ENCODE measurements at regions not wholly inside any gene's neighbourhood (a gene's known extent, or its start where the extent isn't known, plus 50 kb on each side); places are given as distances from the start of the nearest gene placed in this dataset.

GRCh38 chr4:112717856-112718255 lies 80.9 kb downstream of the LARP7 start:
- no peak for TF ChIP-seq SUZ12 (IDR thresholded peaks at IDR 0.05; ENCODE audit: extremely low read depth, insufficient read depth, insufficient read length)
- no peak for TF ChIP-seq YY1 (IDR thresholded peaks at IDR 0.05; ENCODE audit: insufficient read depth, insufficient read length)
- TF ChIP-seq ZNF274 (IDR thresholded peaks at IDR 0.05; ENCODE audit: low read depth, low read length), result no peak
